Fibroblast of villous mesenchyme (primary cell): ENCODE measurements at regions not wholly inside any gene's neighbourhood (a gene's known extent, or its start where the extent isn't known, plus 50 kb on each side); places are given as distances from the start of the nearest gene placed in this dataset.

Experiments used
- DNase-seq: peaks from one replicate; pipeline ENCODE4 v3.0.0-alpha.2; 2010; ENCODE audit warnings: low read depth
- H3K4me3 ChIP-seq: 2 replicates; pipeline ENCODE4 v1.5.1; 2011; ENCODE audit warnings: low read depth, mild to moderate bottlenecking, low read length
- CTCF ChIP-seq: IDR thresholded peaks from 2 replicates; pipeline ENCODE4 v1.5.1; 2012; ENCODE audit warnings: low read depth, mild to moderate bottlenecking, low read length; ENCODE audit not compliant: insufficient read depth

DNA sequence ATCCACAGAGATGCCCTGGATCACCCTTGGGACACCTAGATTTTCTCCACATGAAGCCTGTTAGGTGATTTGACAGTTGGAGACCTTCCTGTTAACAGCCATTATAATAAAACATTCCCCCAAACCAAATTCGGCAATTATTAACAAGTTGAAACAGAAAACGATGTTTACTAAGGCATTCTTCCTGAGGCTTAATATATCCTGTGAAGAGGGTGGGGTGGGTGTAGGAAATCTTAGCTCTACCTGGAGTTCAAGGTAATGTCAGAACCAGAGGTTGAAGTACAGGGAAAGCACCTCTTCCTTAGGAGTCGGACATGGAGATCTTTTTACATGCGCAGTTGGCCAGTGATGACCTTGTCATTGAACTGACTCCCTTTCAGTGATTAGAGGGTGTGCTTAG, 143.0 kb downstream of the FGF9 start:
- no peak for TF ChIP-seq CTCF
- DNase-seq: no peak
- H3K4me3 ChIP-seq: no peak overlapping the region

GRCh38 chr13:21814604-21815003, 143.7 kb downstream of the FGF9 start:
- no peak for TF ChIP-seq CTCF
- H3K4me3 ChIP-seq: no peak overlapping the region
- no peak for DNase-seq

GRCh38 chr13:21817878-21818277, 147.0 kb downstream of the FGF9 start:
- H3K4me3 ChIP-seq: no peak overlapping the region
- TF ChIP-seq CTCF: no peak
- DNase-seq: no peak

- no peak overlapping the region for H3K4me3 ChIP-seq
- DNase-seq: no peak
- no peak for TF ChIP-seq CTCF
These were observed 151.2 kb downstream of the FGF9 start for GRCh38 chr13:21822029-21822428.

GRCh38 chr13:21823416-21823815, 152.5 kb downstream of the FGF9 start:
- TF ChIP-seq CTCF: no peak
- no peak for DNase-seq
- H3K4me3 ChIP-seq: no peak overlapping the region

DNA sequence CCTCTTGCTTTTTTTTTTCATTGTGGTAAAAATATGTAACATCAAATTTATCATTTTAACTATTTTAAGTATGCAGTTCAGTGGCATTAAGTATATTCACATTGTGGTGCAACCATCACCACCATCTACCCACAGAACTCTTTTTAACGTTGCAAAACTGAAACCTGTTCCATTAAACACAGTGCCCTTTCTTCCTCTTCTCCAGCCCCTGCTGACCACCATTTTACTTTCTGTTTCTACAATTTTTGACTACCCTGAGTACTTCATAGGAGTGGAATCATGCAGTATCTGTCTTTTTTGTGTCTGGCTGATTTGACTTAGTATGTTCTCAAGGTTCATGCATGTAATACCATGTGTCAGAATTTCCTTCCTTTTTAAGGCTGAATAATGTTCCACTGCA, 153.1 kb downstream of the FGF9 start:
- no peak overlapping the region for H3K4me3 ChIP-seq
- no peak for TF ChIP-seq CTCF
- no peak for DNase-seq

GRCh38 chr13:21825186-21825585, 154.3 kb downstream of the FGF9 start:
- TF ChIP-seq CTCF: no peak
- DNase-seq: peak; percentile 62
- no peak overlapping the region for H3K4me3 ChIP-seq
